Endothelial cell of umbilical vein (primary cell): ENCODE measurements at regions not wholly inside any gene's neighbourhood (a gene's known extent, or its start where the extent isn't known, plus 50 kb on each side); places are given as distances from the start of the nearest gene placed in this dataset.

Source experiments
- BruUV-seq: library from RNA; stranded (reverse); fragments of 400-500 nt; replicated peaks from 2 replicates; lab custom pipeline; 2021; lab: Mats Ljungman, UMichigan
- CTCF ChIA-PET: fragments of 300-600, 350-600 bp; sonication (Branson Sonifier 250); formaldehyde crosslinking; loops from one replicate; lab custom pipeline; 2021; ENCODE audit warnings: antibody characterized with exemption, inconsistent platforms; lab: Charles Lee
- POLR2A ChIA-PET: fragments of 300-600, 350-600 bp; sonication (Branson Sonifier 250); formaldehyde crosslinking; loops from one replicate; lab custom pipeline; 2021; ENCODE audit warnings: antibody characterized with exemption, inconsistent platforms; lab: Charles Lee
- DNase-seq: peaks from one replicate; pipeline ENCODE4 v3.0.0-alpha.2; 2011; ENCODE audit warnings: low read depth, low spot score
- FAIRE-seq: peaks from 2 replicates; lab custom pipeline; 2011; peaks lifted over from hg19 to GRCh38; lab: Jason Lieb, UNC
- H2AFZ ChIP-seq: 2 replicates; pipeline ENCODE4 v1.6.0; 2012; ENCODE audit warnings: low read depth, low read length, control low read depth, inconsistent platforms
- H3K27ac ChIP-seq: 2 replicates; pipeline ENCODE4 v1.5.1; 2011; ENCODE audit warnings: low read depth, mild to moderate bottlenecking, control low read depth, low read length, moderate library complexity; ENCODE audit not compliant: insufficient read depth
- H3K27me3 ChIP-seq, 2 experiments: 2 replicates each; pipeline versions ENCODE4 v1.6.0 to v1.6.1; 2011; ENCODE audit warnings: low read length in 2 of 2, mixed read lengths in 1 of 2; ENCODE audit not compliant: control insufficient read depth in 2 of 2, insufficient read depth in 2 of 2
- H3K36me3 ChIP-seq, 2 experiments: 2 replicates in 1 of 2; 3 replicates in 1 of 2; pipeline ENCODE4 v1.5.1; 2011; ENCODE audit warnings: low read length in 2 of 2, mild to moderate bottlenecking in 1 of 2, moderate library complexity in 1 of 2; ENCODE audit not compliant: control insufficient read depth in 2 of 2, insufficient read depth in 2 of 2; ENCODE audit errors: extremely low read depth in 1 of 2
- H3K4me1 ChIP-seq: 3 replicates; pipeline ENCODE4 v1.5.1; 2011; ENCODE audit warnings: mild to moderate bottlenecking, low read length; ENCODE audit not compliant: control insufficient read depth, insufficient read depth; ENCODE audit errors: extremely low read depth
- H3K4me2 ChIP-seq: 2 replicates; pipeline ENCODE4 v1.6.1; 2011; ENCODE audit warnings: low read length, control low read depth, mixed read lengths; ENCODE audit not compliant: insufficient read depth
- H3K4me3 ChIP-seq, 3 experiments: fragments of 200-600 bp in 1 of 3; sonication (generic), shearing (Covaris generic) in 1 of 3; replicated peaks in 1 of 3; 2 replicates each; pipeline ENCODE4 v1.5.1; 2011 to 2016; ENCODE audit warnings: control low read depth in 3 of 3, low read length in 3 of 3, mild to moderate bottlenecking in 2 of 3, inconsistent platforms in 1 of 3, low read depth in 1 of 3, moderate library complexity in 1 of 3; ENCODE audit not compliant: insufficient read depth in 1 of 3
- H3K79me2 ChIP-seq: 2 replicates; pipeline ENCODE4 v1.6.0; 2012; ENCODE audit warnings: low read length, inconsistent platforms; ENCODE audit not compliant: control insufficient read depth, insufficient read depth
- H3K9ac ChIP-seq: replicated peaks from 2 replicates; pipeline ENCODE3; 2011; ENCODE audit warnings: low read length, control low read depth; ENCODE audit not compliant: insufficient read depth; ENCODE audit errors: extremely low read depth
- H3K9me1 ChIP-seq: replicated peaks from 3 replicates; pipeline ENCODE4 v1.6.0; 2011; ENCODE audit warnings: mild to moderate bottlenecking, low read length; ENCODE audit not compliant: control insufficient read depth, insufficient read depth; ENCODE audit errors: extremely low read depth
- H3K9me3 ChIP-seq: replicated peaks from 2 replicates; pipeline ENCODE4 v1.5.1; 2012; ENCODE audit warnings: low read length, inconsistent platforms; ENCODE audit not compliant: control insufficient read depth, insufficient read depth
- H4K20me1 ChIP-seq: replicated peaks from 2 replicates; pipeline ENCODE3; 2011; ENCODE audit warnings: mild to moderate bottlenecking, low read length; ENCODE audit not compliant: control insufficient read depth, insufficient read depth; ENCODE audit errors: extremely low read depth
- CTCF ChIP-seq, 2 donors: IDR thresholded peaks; 1 replicate in 1 of 2; 2 replicates in 1 of 2; pipeline ENCODE4 v1.5.1; 2011; ENCODE audit warnings: low read length in 2 of 2, mild to moderate bottlenecking in 2 of 2, moderate library complexity in 2 of 2, control low read depth in 1 of 2, inconsistent platforms in 1 of 2, low read depth in 1 of 2; ENCODE audit not compliant: insufficient read depth in 1 of 2; ENCODE audit errors: extremely low read depth in 1 of 2
- EZH2 ChIP-seq: IDR thresholded peaks from 2 replicates; pipeline ENCODE4 v1.6.1; 2012; ENCODE audit warnings: borderline replicate concordance, low read depth, mild to moderate bottlenecking, moderate library complexity, low read length, inconsistent platforms; ENCODE audit not compliant: severe bottlenecking
- FOS ChIP-seq: IDR thresholded peaks from 2 replicates; pipeline ENCODE4 v1.6.1; 2011; ENCODE audit warnings: mild to moderate bottlenecking, low read length, moderate library complexity, borderline replicate concordance; ENCODE audit not compliant: insufficient read depth
- GATA2 ChIP-seq: IDR thresholded peaks from 2 replicates; pipeline ENCODE4 v1.7.0; 2011; ENCODE audit warnings: low read depth, mild to moderate bottlenecking, moderate library complexity, mixed read lengths, low read length; ENCODE audit not compliant: insufficient read length, insufficient read depth
- JUN ChIP-seq: IDR thresholded peaks from 2 replicates; pipeline ENCODE4 v1.6.1; 2011; ENCODE audit warnings: borderline replicate concordance, low read depth; ENCODE audit not compliant: insufficient read length, insufficient read depth
- MAX ChIP-seq: IDR thresholded peaks from 2 replicates; pipeline ENCODE4 v1.6.1; 2011; ENCODE audit not compliant: insufficient read depth, insufficient read length
- MYC ChIP-seq: IDR thresholded peaks from one replicate; pipeline ENCODE4 v1.6.1; 2011; ENCODE audit warnings: mild to moderate bottlenecking, low read depth, low read length
- POLR2A ChIP-seq: IDR thresholded peaks from 2 replicates; pipeline ENCODE4 v1.6.1; 2012; ENCODE audit warnings: low read depth, mild to moderate bottlenecking, control low read depth, low read length
- POLR2AphosphoS5 ChIP-seq: IDR thresholded peaks from 2 replicates; pipeline ENCODE4 v1.6.1; 2012; ENCODE audit warnings: low read depth, mild to moderate bottlenecking, control low read depth, low read length, moderate library complexity; ENCODE audit not compliant: insufficient read depth
- dilution Hi-C: fragments of 300-500 bp; cut with MboI; formaldehyde crosslinking; loops from one replicate; pipeline ENCODE4 v1.15.0; 2019; ENCODE audit warnings: low sequenced_read_pairs; ENCODE audit not compliant: extremely low pct_ligation_motif_present
- intact Hi-C: fragments of 100-400 bp; cut with micrococcal nuclease; formaldehyde crosslinking; loops from one replicate; pipeline ENCODE4 v1.10.0; 2022

DNA sequence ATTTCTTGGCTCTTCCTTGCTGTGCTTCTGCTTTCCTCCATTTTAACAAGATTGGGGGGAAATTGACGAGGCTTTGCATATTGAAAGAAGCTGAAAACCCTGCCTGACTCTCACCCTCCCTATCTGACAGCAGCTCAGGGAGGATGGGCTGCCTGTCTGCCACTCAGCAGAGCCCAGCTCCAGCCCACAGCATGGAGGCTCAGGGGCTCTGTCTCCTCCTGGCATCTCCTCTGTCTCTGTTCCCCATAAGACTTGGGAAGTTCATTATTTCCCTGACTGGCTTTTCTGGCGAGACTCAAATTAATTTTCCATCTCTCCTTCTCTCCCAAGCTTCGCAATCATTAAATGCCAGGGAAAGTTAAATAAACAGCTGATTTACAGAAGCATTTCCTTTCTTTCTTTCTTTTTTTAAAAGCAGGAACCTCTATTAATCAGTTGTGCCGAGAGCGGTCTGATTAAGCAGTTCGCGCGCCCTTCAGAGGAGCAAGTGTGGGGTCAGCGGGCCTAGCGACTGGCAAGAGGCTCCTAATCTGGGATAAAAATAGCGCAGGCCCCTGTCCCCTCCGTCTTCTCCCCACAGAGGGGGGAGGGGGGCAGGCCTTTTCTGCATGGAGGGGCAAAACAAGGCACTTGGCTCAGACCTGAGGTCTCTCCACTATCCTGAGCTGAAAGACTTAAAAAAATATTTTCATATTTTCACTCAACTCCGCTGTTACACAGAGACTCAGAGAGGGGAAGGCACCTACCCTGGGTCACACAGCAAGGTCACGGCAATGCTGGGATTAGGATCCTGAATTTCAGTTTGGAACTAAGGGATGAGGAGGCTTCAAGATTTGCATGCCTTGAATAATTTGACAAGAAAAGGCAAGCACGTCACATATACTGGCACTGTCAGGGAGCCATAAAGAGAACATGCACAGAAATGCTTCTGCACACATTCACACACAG is 170.4 kb downstream of the ACTL8 start:
- BruUV-seq = no TSS peak
- ChIA-PET POLR2A (no interaction called here), CTCF (no interaction called here)
- Histone ChIP-seq H3K4me2 (no peak overlapping the region), H3K79me2 (no peaks in the 10 kb centered on the region), H2AFZ (no peak overlapping the region), H3K4me3 (no peak overlapping the region), H3K27ac (no peak overlapping the region), H3K27me3 (no peaks in the 10 kb centered on the region), H3K9me3 (no peaks in the 10 kb centered on the region), H3K9ac (no peak overlapping the region), H3K4me1 (no peaks in the 10 kb centered on the region), H3K36me3 (no peaks in the 10 kb centered on the region), H3K9me1 (no peaks in the 10 kb centered on the region), H4K20me1 (no peaks in the 10 kb centered on the region)
- no peak for DNase-seq
- FAIRE-seq = no peak
- TF ChIP-seq JUN (no peak), POLR2AphosphoS5 (no peak), MYC (no peak), MAX (no peak), FOS (no peak), EZH2 (no peak), POLR2A (no peak), GATA2 (no peak), CTCF (IDR thresholded peaks at IDR 0.05; ENCODE audit: extremely low read depth in 1 of 2, insufficient read depth in 1 of 2, low read depth in 1 of 2, low read length in 2 of 2) (no peak)
- intact Hi-C loops = no loop called here
- dilution Hi-C loops = no loop called here
